Stomach (tissue), 8 donors: ENCODE measurements at regions not wholly inside any gene's neighbourhood (a gene's known extent, or its start where the extent isn't known, plus 50 kb on each side); places are given as distances from the start of the nearest gene placed in this dataset.

Experiments used
- DNase-seq, 2 donors: peaks; one replicate each; pipeline versions ENCODE4 v3.0.0 to v3.0.0-alpha.2; 2013 to 2019
- H3K27ac ChIP-seq, 5 donors: fragments of 200-600 bp in 4 of 5; sonication (generic) in 4 of 5; one replicate each; pipeline ENCODE4 v1.5.1; 2013 to 2019; ENCODE audit warnings: mild to moderate bottlenecking in 1 of 5, moderate library complexity in 1 of 5
- H3K27me3 ChIP-seq, 3 donors: fragments of 200-600 bp; sonication (generic); one replicate each; pipeline ENCODE4 v1.5.1; 2017 to 2019; ENCODE audit warnings: mixed run types in 1 of 3
- H3K36me3 ChIP-seq, 4 donors: fragments of 200-600 bp; sonication (generic); 1 replicate in 3 of 4; 2 replicates in 1 of 4; pipeline ENCODE4 v1.5.1; 2016 to 2019
- H3K4me1 ChIP-seq, 4 donors: fragments of 200-600 bp; sonication (generic); one replicate each; pipeline ENCODE4 v1.5.1; 2016 to 2019
- H3K4me3 ChIP-seq, 4 donors: fragments of 200-600 bp; sonication (generic) in 3 of 4; one replicate each; pipeline ENCODE4 v1.5.1; 2016 to 2019; ENCODE audit warnings: mild to moderate bottlenecking in 1 of 4
- H3K9me3 ChIP-seq, 4 donors: fragments of 200-600 bp; sonication (generic); one replicate each; pipeline ENCODE4 v1.5.1; 2016 to 2019
- EP300 ChIP-seq: sonication (generic); formaldehyde crosslinking; IDR thresholded peaks from one replicate; pipeline ENCODE4 v1.6.1; 2017; ENCODE audit warnings: antibody characterized with exemption
- POLR2A ChIP-seq, 4 donors: fragments of 450-650 bp; IDR thresholded peaks; one replicate each; pipeline ENCODE4 v1.6.1; 2016; ENCODE audit warnings: antibody characterized with exemption in 4 of 4, control low read depth in 2 of 4, mild to moderate bottlenecking in 1 of 4, moderate library complexity in 1 of 4
- POLR2AphosphoS5 ChIP-seq, 3 donors: sonication (generic); formaldehyde crosslinking; IDR thresholded peaks; one replicate each; pipeline ENCODE4 v1.6.1; 2016; ENCODE audit warnings: antibody characterized with exemption in 3 of 3
- WGBS, 5 donors: extraction: QIAGEN DNeasy Blood & Tissue Kit in 3 of 5; methylation state at CpG; one replicate each; pipeline versions ENCODE4 v1.1.5 to v1.1.7; 2013 to 2018; 5-methylcytosine and 5-hydroxymethylcytosine counted together
- intact Hi-C: fragments of 100-400 bp; cut with DNase I; formaldehyde crosslinking; loops from one replicate; pipeline ENCODE4 v1.15.1; 2023; ENCODE audit warnings: low total_unique reads
- TF ChIP-seq, protein P1 (sequence below), 7 experiments: fragments of 450-650 bp in 4 of 7; fragments of 200-600 bp in 3 of 7; sonication (generic) in 3 of 7; IDR thresholded peaks; one replicate each; pipeline ENCODE4 v1.5.1; 2016 to 2019; ENCODE audit warnings: antibody characterized with exemption in 7 of 7, control low read depth in 2 of 7, mild to moderate bottlenecking in 1 of 7
- donor health status: healthy with polysubstance abuse.
- donor health status: Bipolar disorder and iron deficiency.
- donor health status: healthy.

DNA sequence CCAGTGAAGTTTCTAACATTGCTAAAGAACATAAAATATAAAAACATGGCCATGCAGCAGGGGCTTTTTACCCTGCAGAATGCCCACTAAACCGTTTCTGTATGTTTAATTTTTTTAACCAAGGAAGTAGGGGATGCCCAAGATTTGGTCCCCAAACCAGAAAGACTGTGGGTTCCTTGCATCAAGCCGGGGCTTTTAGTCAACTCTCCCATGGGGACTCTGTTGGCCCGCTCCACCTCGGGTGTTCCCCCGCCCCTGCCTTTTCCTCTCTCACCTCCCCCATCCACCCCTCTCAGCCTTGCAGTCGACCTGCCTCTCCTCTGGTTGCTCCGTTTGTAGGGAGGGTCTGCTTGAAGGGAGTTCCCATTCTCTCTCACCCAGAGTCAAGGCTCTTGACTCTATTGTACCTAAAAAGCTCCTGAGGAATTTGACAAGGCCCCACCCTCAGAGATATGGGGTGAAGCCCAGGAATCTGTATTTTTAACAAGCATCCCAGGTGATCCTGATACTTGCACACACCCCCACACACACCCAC is 117.5 kb downstream of the TOMM20 start:
- Histone ChIP-seq H3K36me3 (no peaks in the 10 kb centered on the region), H3K27ac (peak overlapping the region in 4 of 5 donors; percentile 39 to 77 (median 46)), H3K4me1 (peaks cover 0 to 14% (median 3%) of the 10 kb centered on the region in 4 donors), H3K27me3 (no peaks in the 10 kb centered on the region), H3K9me3 (no peaks in the 10 kb centered on the region), H3K4me3 (no peak overlapping the region)
- TF ChIP-seq POLR2AphosphoS5 (IDR thresholded peaks at IDR 0.05) (no peak), POLR2A (IDR thresholded peaks at IDR 0.05) (no peak), EP300 (no peak)
- TF ChIP-seq, protein P1, sequence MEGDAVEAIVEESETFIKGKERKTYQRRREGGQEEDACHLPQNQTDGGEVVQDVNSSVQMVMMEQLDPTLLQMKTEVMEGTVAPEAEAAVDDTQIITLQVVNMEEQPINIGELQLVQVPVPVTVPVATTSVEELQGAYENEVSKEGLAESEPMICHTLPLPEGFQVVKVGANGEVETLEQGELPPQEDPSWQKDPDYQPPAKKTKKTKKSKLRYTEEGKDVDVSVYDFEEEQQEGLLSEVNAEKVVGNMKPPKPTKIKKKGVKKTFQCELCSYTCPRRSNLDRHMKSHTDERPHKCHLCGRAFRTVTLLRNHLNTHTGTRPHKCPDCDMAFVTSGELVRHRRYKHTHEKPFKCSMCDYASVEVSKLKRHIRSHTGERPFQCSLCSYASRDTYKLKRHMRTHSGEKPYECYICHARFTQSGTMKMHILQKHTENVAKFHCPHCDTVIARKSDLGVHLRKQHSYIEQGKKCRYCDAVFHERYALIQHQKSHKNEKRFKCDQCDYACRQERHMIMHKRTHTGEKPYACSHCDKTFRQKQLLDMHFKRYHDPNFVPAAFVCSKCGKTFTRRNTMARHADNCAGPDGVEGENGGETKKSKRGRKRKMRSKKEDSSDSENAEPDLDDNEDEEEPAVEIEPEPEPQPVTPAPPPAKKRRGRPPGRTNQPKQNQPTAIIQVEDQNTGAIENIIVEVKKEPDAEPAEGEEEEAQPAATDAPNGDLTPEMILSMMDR (IDR thresholded peaks at IDR 0.05): no peak
- 72 to 91% (median 77%) methylated on average over 7 of the region's 7 CpGs for WGBS, 5 donors
- intact Hi-C loops: no loop called here
- no peak for DNase-seq

DNA sequence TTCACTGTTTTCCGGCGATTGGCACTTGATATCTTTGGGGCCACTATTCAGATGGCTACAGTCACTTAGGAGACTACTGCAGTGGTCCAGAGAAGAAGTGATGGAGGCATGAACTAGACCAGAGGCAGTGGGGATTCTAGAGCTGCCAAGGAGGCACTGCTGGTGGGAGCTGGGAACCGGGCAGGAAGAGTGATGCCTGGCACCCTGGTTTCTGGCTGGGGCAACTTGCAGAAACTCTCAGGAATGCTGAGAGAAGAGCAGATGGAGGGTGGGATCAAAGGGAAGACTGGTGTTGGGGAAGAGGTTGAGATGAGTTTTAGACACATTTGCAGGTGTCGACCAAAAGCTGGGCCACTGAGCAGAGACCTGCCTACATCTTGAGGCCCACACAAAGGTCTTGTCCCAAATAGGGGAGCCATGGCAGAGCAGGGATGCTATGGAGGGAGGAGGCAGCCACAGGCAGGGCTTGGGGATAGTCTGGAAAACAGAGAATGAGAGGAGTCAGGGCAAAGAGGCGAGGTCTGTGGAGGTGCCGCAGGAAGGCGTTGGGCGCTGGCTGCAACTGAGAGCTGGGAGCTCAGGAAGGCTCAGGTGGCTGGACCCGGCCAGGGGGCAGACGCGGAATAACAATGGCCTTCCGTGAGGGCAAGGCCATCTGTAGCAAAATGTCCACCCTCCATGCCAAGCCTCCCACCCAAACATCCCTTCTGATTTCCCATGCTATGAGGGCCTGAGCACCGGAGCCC is 118.9 kb downstream of the TOMM20 start:
- no peaks in the 10 kb centered on the region for H3K27me3 ChIP-seq
- H3K9me3 ChIP-seq: no peaks in the 10 kb centered on the region
- TF ChIP-seq, protein P1 (IDR thresholded peaks at IDR 0.05): no peak
- TF ChIP-seq POLR2AphosphoS5 (IDR thresholded peaks at IDR 0.05) (no peak), EP300 (no peak), POLR2A (IDR thresholded peaks at IDR 0.05) (no peak)
- H3K4me3 ChIP-seq: no peak overlapping the region
- DNase-seq: no peak
- intact Hi-C loops: no loop called here
- H3K36me3 ChIP-seq: no peaks in the 10 kb centered on the region
- 91 to 98% (median 97%) methylated on average over 13 of the region's 13 CpGs for WGBS, 5 donors
- H3K27ac ChIP-seq: no peak overlapping the region
- H3K4me1 ChIP-seq: peaks cover 0 to 14% (median 3%) of the 10 kb centered on the region in 4 donors

DNA sequence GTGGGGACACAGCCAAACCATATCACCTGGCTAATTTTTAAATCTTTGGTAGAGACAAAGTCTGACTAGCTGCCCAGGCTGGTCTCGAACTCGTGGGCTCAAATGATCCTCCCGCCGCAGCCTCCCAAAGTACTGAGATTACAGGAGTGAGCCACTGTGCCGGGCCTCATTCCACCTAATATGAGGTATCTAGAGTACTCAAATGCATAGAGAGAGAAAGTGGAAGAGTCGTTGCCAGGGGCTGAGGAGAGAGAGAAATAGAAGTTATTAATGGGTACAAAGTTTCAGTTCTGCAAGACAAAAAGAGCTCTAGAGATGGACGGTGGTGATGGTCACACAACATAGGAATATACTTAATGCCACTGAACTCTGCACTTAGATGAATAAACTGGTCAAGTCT is 119.6 kb downstream of the TOMM20 start:
- Histone ChIP-seq H3K36me3 (no peaks in the 10 kb centered on the region), H3K27me3 (no peaks in the 10 kb centered on the region), H3K4me1 (peaks cover 0 to 14% (median 3%) of the 10 kb centered on the region in 4 donors), H3K4me3 (no peak overlapping the region), H3K9me3 (no peaks in the 10 kb centered on the region), H3K27ac (no peak overlapping the region)
- 75 to 94% (median 87%) methylated on average over 7 of the region's 7 CpGs for WGBS, 5 donors
- intact Hi-C loops: no loop called here
- TF ChIP-seq, protein P1 (IDR thresholded peaks at IDR 0.05): no peak
- TF ChIP-seq POLR2A (IDR thresholded peaks at IDR 0.05) (no peak), EP300 (no peak)
- DNase-seq: no peak

DNA sequence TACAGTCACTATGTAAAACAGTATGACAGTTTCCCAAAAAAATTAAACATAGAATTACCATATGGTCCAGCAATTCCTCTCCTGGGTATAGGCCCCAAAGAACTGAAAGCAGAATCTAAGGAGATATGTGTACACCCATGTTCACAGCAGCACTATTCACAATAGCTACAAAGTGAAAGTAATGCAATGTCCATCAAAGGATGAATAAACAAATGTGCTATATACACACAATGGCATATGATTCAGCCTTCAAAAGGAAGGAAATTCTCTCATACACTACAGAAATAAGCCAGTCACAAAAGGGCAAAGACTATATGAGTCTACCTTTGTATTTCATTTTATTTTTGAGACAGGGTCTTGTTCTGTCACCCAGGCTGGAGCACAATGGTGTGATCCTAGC is 120.4 kb downstream of the TOMM20 start:
- intact Hi-C loops: no loop called here
- H3K4me1 ChIP-seq: peaks cover 0 to 14% (median 3%) of the 10 kb centered on the region in 4 donors
- TF ChIP-seq, protein P1 (IDR thresholded peaks at IDR 0.05): no peak
- no peak for TF ChIP-seq POLR2A (IDR thresholded peaks at IDR 0.05)
- TF ChIP-seq EP300: no peak
- TF ChIP-seq POLR2AphosphoS5 (IDR thresholded peaks at IDR 0.05): no peak
- no peak for DNase-seq
- H3K4me3 ChIP-seq: no peak overlapping the region
- H3K9me3 ChIP-seq: no peaks in the 10 kb centered on the region
- H3K27ac ChIP-seq: no peak overlapping the region
- H3K36me3 ChIP-seq: no peaks in the 10 kb centered on the region
- H3K27me3 ChIP-seq: no peaks in the 10 kb centered on the region
